GM12864 (cell line): ENCODE measurements at regions not wholly inside any gene's neighbourhood (a gene's known extent, or its start where the extent isn't known, plus 50 kb on each side); places are given as distances from the start of the nearest gene placed in this dataset.

Source experiments
- DNase-seq: peaks from one replicate; pipeline ENCODE4 v3.0.0-alpha.2; 2011; ENCODE audit warnings: low read depth
- H3K4me3 ChIP-seq: 2 replicates; pipeline ENCODE4 v1.5.1; 2011; ENCODE audit warnings: mild to moderate bottlenecking, low read depth, low read length, control low read depth
- TF ChIP-seq, protein P1 (sequence below): IDR thresholded peaks from 2 replicates; pipeline ENCODE4 v1.5.1; 2011; ENCODE audit warnings: low read depth, mild to moderate bottlenecking, moderate library complexity, low read length, control low read depth, inconsistent platforms; ENCODE audit errors: missing control alignments

DNA sequence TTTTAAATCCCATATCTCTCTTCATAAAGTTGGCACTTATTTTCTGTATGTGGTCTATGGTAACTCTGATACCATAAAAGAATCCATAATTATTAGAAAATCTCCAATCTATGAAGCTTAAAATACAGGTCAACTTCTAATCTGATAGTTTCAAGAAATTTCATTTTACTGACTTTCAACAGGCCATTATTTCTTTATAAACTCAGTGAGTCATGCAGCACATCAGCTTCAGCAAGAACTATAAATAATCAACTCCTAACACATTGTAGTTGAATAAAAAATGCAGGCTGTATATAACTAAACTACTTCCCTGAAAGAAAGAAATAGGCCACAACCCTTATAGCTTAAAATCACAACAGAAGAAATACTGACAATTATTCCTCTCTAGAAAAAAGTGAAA is 204.3 kb upstream of the CCDC150 start:
- no peak overlapping the region for H3K4me3 ChIP-seq
- TF ChIP-seq, protein P1, sequence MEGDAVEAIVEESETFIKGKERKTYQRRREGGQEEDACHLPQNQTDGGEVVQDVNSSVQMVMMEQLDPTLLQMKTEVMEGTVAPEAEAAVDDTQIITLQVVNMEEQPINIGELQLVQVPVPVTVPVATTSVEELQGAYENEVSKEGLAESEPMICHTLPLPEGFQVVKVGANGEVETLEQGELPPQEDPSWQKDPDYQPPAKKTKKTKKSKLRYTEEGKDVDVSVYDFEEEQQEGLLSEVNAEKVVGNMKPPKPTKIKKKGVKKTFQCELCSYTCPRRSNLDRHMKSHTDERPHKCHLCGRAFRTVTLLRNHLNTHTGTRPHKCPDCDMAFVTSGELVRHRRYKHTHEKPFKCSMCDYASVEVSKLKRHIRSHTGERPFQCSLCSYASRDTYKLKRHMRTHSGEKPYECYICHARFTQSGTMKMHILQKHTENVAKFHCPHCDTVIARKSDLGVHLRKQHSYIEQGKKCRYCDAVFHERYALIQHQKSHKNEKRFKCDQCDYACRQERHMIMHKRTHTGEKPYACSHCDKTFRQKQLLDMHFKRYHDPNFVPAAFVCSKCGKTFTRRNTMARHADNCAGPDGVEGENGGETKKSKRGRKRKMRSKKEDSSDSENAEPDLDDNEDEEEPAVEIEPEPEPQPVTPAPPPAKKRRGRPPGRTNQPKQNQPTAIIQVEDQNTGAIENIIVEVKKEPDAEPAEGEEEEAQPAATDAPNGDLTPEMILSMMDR, result no peak
- DNase-seq, result no peak

DNA sequence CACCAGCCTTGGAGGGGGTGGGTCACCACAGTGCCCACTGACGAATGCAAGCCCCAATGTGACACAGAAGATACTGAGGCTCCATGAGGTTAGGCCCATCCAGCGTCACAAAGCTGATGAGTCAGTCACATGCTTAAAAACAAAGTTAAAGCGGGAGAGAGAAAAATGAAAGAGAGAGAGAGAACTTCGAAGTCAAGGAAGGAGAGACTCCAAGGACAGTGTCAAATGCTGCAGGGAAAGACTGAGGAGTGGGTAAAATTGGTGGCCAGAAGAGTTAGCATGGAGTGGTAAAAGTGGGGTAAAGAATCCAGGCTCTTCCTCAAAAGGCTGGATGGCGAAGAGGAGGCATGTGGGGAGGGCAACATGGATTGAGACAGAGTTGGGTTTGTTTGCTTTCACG is 201.9 kb upstream of the CCDC150 start:
- TF ChIP-seq, protein P1, result no peak

DNA sequence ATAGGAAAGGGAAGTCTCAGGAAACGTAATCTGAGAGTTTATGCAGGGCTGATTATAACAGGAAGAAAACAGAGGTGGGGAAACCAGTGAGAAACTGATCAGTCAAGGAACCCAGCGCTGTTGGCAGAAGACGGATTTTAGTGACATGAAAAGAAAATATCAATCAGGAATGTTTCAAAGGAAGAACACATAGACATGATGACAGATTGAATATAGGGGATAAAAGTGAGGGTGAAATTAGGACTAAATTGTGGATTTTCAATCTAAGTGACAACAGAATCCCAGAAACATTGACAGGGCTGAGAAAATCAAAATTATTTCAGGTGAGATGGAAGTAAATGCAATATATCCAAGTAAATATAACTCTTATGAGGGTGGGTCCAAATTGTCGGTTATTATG is 199.8 kb upstream of the CCDC150 start:
- no peak for DNase-seq
- TF ChIP-seq, protein P1, result no peak
- no peak overlapping the region for H3K4me3 ChIP-seq

More for the DNA sequence above, 201.9 kb upstream of the CCDC150 start:
- H3K4me3 ChIP-seq, result no peak overlapping the region
- no peak for DNase-seq

DNA sequence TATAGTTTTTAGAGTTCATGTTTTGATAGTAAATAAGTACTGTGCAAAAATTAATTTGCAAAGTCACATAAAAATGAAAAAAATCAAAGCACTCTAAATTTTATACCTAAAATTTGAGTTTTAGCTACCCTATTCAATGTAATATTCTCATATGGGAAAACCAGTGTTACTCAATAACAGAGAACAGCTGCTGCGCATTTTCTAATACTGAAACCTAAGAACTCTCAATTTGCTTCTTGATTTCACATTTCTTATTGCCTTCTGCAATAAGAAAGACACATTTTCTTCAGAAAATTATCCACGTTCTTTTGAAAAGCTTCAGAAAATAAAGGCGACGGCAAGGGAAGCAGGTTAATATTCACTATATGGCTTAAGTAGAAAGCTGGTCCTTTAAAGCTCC is 199.1 kb upstream of the CCDC150 start:
- TF ChIP-seq, protein P1, result no peak
- no peak overlapping the region for H3K4me3 ChIP-seq
- DNase-seq, result no peak

DNA sequence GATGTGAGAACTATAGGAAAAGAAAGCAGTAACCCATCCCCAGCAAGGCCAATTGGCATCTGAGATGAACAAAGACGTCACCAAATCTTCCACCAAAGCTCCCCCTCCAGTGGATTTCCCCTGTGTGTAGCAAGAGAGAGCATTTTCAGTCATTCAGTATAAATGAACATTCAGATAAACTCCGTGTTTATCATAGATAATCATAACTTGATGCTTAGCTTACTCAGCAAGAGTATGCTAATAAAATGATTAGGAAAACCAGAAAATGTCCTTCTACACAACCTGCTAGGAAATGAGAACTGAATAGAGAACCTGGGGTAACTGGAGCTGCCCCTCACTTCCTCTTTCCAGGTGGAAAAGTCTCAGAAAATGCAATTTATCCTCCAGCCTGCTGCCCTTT is 198.0 kb upstream of the CCDC150 start:
- DNase-seq, result no peak
- TF ChIP-seq, protein P1, result no peak
- no peak overlapping the region for H3K4me3 ChIP-seq

DNA sequence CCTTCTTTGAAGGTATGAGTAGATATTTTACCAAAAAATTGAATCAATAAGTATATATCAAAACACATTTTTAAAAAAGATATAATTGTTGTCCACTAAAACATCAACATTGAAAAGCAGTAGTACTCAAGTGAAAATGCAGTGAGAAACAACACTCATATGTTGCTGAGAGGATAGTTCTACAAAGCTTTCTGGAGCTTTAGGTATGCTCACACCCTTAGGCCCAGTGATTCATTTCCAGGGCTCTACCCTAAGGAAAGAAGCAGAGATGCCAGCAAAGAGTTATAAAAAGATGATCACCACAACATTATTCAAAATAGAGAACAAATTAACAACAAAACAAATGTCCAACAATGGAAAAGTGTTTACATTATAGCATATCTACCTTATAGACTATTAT is 197.3 kb upstream of the CCDC150 start:
- H3K4me3 ChIP-seq, result no peak overlapping the region
- DNase-seq, result no peak
- TF ChIP-seq, protein P1, result no peak

DNA sequence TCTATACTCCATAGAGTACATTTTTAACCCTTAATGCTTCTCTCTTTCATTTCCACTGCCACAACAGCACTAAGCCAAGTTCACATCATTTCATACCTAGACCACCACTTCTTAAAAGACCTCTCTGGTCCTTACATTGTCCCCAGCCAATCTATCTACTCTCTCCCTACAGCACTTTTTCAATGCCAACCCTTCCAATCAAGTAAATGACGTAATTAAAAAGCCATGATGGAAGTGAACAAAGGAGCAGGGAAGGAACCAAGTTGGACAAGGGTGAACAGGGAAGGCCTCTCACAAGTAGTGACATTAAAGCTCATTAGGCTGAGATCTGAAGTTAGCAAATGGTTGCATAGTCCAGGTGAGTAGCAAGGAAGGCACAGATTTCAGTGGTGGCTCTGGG is 195.1 kb upstream of the CCDC150 start:
- H3K4me3 ChIP-seq, result no peak overlapping the region
- no peak for DNase-seq
- TF ChIP-seq, protein P1, result no peak
